Lower lobe of right lung (tissue), 2 donors: ENCODE measurements at regions not wholly inside any gene's neighbourhood (a gene's known extent, or its start where the extent isn't known, plus 50 kb on each side); places are given as distances from the start of the nearest gene placed in this dataset.

Experiments used
- ATAC-seq, 2 donors: fragments of 200-7000 bp; cut with Tn5 transposase; one replicate each; pipeline ENCODE4 v1.9.1; 2020 to 2022; ENCODE audit warnings: mild to moderate bottlenecking in 2 of 2, moderate library complexity in 2 of 2
- DNase-seq: peaks from one replicate; pipeline ENCODE4 v3.0.0-alpha.2; 2020
- H3K27ac ChIP-seq: fragments of 200-600 bp; one replicate; pipeline ENCODE4 v1.8.0; 2022
- H3K27me3 ChIP-seq: fragments of 200-600 bp; one replicate; pipeline ENCODE4 v1.8.0; 2022; ENCODE audit warnings: low read depth
- H3K36me3 ChIP-seq: fragments of 200-600 bp; one replicate; pipeline ENCODE4 v1.8.0; 2022; ENCODE audit warnings: mild to moderate bottlenecking
- H3K4me1 ChIP-seq: fragments of 200-600 bp; one replicate; pipeline ENCODE4 v1.8.0; 2022
- H3K4me3 ChIP-seq: fragments of 200-600 bp; one replicate; pipeline ENCODE4 v1.8.0; 2022; ENCODE audit warnings: mild to moderate bottlenecking
- H3K9me3 ChIP-seq: fragments of 200-600 bp; one replicate; pipeline ENCODE4 v1.8.0; 2022
- intact Hi-C: fragments of 100-400 bp; cut with DNase I; formaldehyde crosslinking; loops from one replicate; pipeline ENCODE4 v1.11.0; 2022
- TF ChIP-seq, protein P1 (sequence below): fragments of 200-600 bp; IDR thresholded peaks from one replicate; pipeline ENCODE4 v1.8.0; 2022; ENCODE audit warnings: antibody characterized with exemption, mild to moderate bottlenecking
- donor health status: DM: no; HTN: yes; CAD: no; lungs with severe emphysema.

DNA sequence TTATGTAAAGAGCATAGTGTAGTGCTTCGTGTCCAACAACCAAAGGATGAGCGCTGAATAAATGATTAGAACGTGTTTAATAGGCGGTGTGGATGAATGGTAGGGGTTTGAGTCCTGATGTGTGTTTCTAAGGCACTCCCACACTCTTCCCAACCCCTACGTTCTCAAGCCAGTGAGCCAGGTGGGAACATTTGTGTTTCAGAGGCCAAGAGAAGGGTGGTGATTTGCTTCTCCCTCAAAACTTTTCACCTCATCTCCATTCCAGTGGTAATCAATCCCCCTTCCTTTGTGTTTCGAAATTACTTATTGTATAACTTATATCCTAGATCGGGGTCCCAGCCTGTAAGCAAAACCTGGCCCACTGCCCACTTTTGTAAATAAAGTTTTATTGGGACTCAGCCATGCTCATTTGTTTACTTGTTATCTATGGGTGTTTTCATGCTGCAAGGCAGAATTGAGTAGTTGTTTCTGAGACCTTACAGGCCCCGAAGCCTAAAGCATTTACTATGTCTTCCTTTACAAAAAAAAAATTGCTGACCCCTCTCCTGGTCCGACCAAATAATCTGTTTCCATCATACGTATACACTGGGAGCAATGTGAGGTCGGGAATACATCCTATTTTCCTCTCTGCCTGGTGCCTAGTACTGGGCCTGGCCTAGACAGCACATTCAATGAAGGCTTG lies 150.8 kb upstream of the MYCN start:
- intact Hi-C loops = no loop called here
- Histone ChIP-seq H3K9me3 (no peaks in the 10 kb centered on the region), H3K4me3 (no peak overlapping the region), H3K4me1 (no peaks in the 10 kb centered on the region), H3K27me3 (peaks cover 3% of the 10 kb centered on the region), H3K36me3 (no peaks in the 10 kb centered on the region), H3K27ac (no peak overlapping the region)
- ATAC-seq = no peak
- TF ChIP-seq, protein P1, sequence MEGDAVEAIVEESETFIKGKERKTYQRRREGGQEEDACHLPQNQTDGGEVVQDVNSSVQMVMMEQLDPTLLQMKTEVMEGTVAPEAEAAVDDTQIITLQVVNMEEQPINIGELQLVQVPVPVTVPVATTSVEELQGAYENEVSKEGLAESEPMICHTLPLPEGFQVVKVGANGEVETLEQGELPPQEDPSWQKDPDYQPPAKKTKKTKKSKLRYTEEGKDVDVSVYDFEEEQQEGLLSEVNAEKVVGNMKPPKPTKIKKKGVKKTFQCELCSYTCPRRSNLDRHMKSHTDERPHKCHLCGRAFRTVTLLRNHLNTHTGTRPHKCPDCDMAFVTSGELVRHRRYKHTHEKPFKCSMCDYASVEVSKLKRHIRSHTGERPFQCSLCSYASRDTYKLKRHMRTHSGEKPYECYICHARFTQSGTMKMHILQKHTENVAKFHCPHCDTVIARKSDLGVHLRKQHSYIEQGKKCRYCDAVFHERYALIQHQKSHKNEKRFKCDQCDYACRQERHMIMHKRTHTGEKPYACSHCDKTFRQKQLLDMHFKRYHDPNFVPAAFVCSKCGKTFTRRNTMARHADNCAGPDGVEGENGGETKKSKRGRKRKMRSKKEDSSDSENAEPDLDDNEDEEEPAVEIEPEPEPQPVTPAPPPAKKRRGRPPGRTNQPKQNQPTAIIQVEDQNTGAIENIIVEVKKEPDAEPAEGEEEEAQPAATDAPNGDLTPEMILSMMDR = no peak
- no peak for DNase-seq

DNA sequence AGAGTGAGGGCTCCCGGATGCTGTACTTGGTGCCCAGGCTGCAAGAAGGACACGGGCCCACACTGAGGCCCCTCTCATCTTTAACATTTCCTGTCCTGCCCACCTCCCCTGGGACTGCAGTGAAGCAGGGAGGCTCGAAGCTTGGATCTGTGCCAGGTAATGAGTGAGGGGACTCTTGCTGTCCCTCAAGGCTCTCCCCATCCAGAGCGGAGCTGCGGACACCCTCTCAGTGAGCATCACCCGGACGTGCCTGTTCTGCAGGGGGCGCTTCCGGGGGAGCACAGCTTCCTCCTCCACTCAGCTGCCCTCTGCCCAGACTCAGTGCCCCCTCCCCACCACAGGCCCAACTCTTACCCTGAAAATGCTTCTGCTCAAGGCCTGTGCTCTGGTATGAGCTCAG lies 150.0 kb upstream of the MYCN start:
- intact Hi-C loops = no loop called here
- no peak for DNase-seq
- H3K4me3 ChIP-seq = no peak overlapping the region
- no peaks in the 10 kb centered on the region for H3K9me3 ChIP-seq
- peaks cover 3% of the 10 kb centered on the region for H3K27me3 ChIP-seq
- TF ChIP-seq, protein P1 = no peak
- no peaks in the 10 kb centered on the region for H3K36me3 ChIP-seq
- H3K27ac ChIP-seq = no peak overlapping the region
- ATAC-seq = peak in 1 of 2 donors; percentile 27
- no peaks in the 10 kb centered on the region for H3K4me1 ChIP-seq

DNA sequence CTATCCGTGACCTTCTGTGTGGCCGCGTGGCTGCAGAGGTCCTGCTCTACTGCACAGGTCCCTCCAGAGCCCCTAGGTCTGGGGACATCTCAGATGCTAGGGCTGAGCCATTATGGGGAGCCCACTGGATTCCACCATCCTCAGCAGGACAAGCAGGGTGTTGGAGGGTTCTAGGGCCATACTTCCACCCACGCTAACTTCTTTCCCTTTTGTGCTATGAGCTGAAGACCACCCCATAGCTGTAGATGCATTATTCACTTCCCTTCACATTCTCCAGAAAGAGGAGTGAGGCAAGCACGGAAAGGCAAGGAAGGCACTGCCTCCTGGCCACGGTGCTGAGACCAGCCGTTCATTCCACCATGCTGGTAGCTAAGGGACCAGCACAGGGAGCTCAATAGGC lies 149.5 kb upstream of the MYCN start:
- no peaks in the 10 kb centered on the region for H3K36me3 ChIP-seq
- H3K4me1 ChIP-seq = no peaks in the 10 kb centered on the region
- no peaks in the 10 kb centered on the region for H3K9me3 ChIP-seq
- H3K4me3 ChIP-seq = no peak overlapping the region
- H3K27me3 ChIP-seq = peaks cover 3% of the 10 kb centered on the region
- ATAC-seq (no peak), DNase-seq (no peak)
- TF ChIP-seq, protein P1 = no peak
- intact Hi-C loops = no loop called here
- H3K27ac ChIP-seq = no peak overlapping the region

DNA sequence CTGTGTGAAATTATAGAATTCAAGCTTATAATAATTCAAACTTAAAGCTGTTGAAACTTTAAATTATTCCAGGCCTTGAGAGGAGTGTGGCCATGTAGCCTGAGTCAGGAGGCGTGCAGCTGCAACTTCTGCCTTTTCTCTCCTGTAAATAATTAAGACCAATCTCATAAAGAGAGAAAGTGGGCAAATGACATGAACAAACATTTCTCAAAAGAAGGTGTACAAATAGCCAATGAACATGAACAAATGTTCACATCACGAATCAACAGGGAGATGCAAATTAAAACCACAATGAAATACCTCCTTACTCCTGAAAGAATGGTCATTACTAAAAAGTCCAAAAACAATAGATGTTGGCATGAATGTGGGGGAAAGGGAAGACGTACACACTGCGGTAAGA lies 149.1 kb upstream of the MYCN start:
- ATAC-seq = no peak
- no peaks in the 10 kb centered on the region for H3K4me1 ChIP-seq
- no peak overlapping the region for H3K27ac ChIP-seq
- no peaks in the 10 kb centered on the region for H3K36me3 ChIP-seq
- DNase-seq = no peak
- H3K27me3 ChIP-seq = peaks cover 3% of the 10 kb centered on the region
- no peaks in the 10 kb centered on the region for H3K9me3 ChIP-seq
- TF ChIP-seq, protein P1 = no peak
- H3K4me3 ChIP-seq = no peak overlapping the region
- intact Hi-C loops = no loop called here

DNA sequence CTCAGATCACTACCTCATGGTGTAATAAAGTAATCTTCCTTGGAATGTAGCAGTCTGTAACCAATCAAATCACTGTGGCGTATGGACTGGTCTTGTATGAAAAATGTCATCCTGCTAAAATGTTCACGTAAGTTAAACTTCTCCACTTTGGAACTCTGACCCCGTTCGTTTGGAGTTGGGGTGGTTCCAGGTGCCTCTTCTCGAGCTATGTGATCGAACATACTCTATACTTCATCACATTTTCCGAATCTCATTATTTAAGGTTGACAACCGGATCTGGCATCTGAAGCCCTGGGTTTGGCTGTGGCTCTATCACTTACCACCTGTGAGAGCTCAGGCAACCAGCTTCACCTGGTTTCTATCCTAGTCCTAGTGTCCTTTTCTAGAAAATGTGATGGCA lies 148.0 kb upstream of the MYCN start:
- Histone ChIP-seq H3K4me3 (no peak overlapping the region), H3K4me1 (no peaks in the 10 kb centered on the region), H3K36me3 (no peaks in the 10 kb centered on the region), H3K9me3 (no peaks in the 10 kb centered on the region), H3K27ac (no peak overlapping the region), H3K27me3 (peaks cover 3% of the 10 kb centered on the region)
- intact Hi-C loops = no loop called here
- TF ChIP-seq, protein P1 = no peak
- DNase-seq (no peak), ATAC-seq (no peak)
